ENCODE measurements at regions not wholly inside any gene's neighbourhood (a gene's known extent, or its start where the extent isn't known, plus 50 kb on each side); places are given as distances from the start of the nearest gene placed in this dataset.

- peaks cover 12% of the 10 kb centered on the region for H3K4me1 ChIP-seq (ENCODE audit: control insufficient read depth, insufficient read depth, low read length, poor library complexity, severe bottlenecking)
- H3K4me3 ChIP-seq (ENCODE audit: extremely low read depth, insufficient read depth, low read length, poor library complexity, severe bottlenecking) = no peak overlapping the region
- H3K9me3 ChIP-seq (ENCODE audit: control insufficient read depth, low read length) = peaks cover 6% of the 10 kb centered on the region
- peak overlapping the region; percentile 91 for H3K27ac ChIP-seq (ENCODE audit: low read depth, low read length, severe bottlenecking)
- WGBS, 2 experiments (ENCODE audit: insufficient coverage in 2 of 2) = 80 to 100% methylated on average over 1 to 2 of the region's 4 CpGs
- no peaks in the 10 kb centered on the region for H3K36me3 ChIP-seq (ENCODE audit: control insufficient read depth, insufficient read depth, low read length)
These were observed 181.7 kb downstream of the SLC39A8 start for GRCh38 chr4:102163404-102164140.

GRCh38 chr4:102157984-102158383 lies 187.3 kb downstream of the SLC39A8 start:
- WGBS, 2 experiments (ENCODE audit: insufficient coverage in 2 of 2) = 84 to 90% methylated on average over 3 to 5 of the region's 6 CpGs
- peaks cover 6% of the 10 kb centered on the region for H3K9me3 ChIP-seq (ENCODE audit: control insufficient read depth, low read length)
- no peak overlapping the region for H3K4me3 ChIP-seq (ENCODE audit: extremely low read depth, insufficient read depth, low read length, poor library complexity, severe bottlenecking)
- H3K27ac ChIP-seq (ENCODE audit: low read depth, low read length, severe bottlenecking) = no peak overlapping the region
- no peaks in the 10 kb centered on the region for H3K4me1 ChIP-seq (ENCODE audit: control insufficient read depth, insufficient read depth, low read length, poor library complexity, severe bottlenecking)
- no peaks in the 10 kb centered on the region for H3K36me3 ChIP-seq (ENCODE audit: control insufficient read depth, insufficient read depth, low read length)

- no CpG with 5 or more reads among the region's 1 CpG for WGBS, 2 experiments (ENCODE audit: insufficient coverage in 2 of 2)
- Histone ChIP-seq H3K36me3 (ENCODE audit: control insufficient read depth, insufficient read depth, low read length) (no peaks in the 10 kb centered on the region), H3K4me1 (ENCODE audit: control insufficient read depth, insufficient read depth, low read length, poor library complexity, severe bottlenecking) (no peaks in the 10 kb centered on the region), H3K27ac (ENCODE audit: low read depth, low read length, severe bottlenecking) (no peak overlapping the region), H3K9me3 (ENCODE audit: control insufficient read depth, low read length) (no peaks in the 10 kb centered on the region), H3K4me3 (ENCODE audit: extremely low read depth, insufficient read depth, low read length, poor library complexity, severe bottlenecking) (no peak overlapping the region)
These were observed 191.9 kb downstream of the SLC39A8 start for GRCh38 chr4:102153391-102153790.

- H3K4me1 ChIP-seq (ENCODE audit: control insufficient read depth, insufficient read depth, low read length, poor library complexity, severe bottlenecking) = no peaks in the 10 kb centered on the region
- H3K36me3 ChIP-seq (ENCODE audit: control insufficient read depth, insufficient read depth, low read length) = no peaks in the 10 kb centered on the region
- no peak overlapping the region for H3K4me3 ChIP-seq (ENCODE audit: extremely low read depth, insufficient read depth, low read length, poor library complexity, severe bottlenecking)
- whole genome bisulfite sequencing, 2 experiments (ENCODE audit: insufficient coverage in 2 of 2) = no CpG with 5 or more reads among the region's 1 CpG
- no peak overlapping the region for H3K27ac ChIP-seq (ENCODE audit: low read depth, low read length, severe bottlenecking)
- H3K9me3 ChIP-seq (ENCODE audit: control insufficient read depth, low read length) = no peaks in the 10 kb centered on the region
These were observed 193.6 kb downstream of the SLC39A8 start for GRCh38 chr4:102151696-102152095.

- Histone ChIP-seq H3K9me3 (ENCODE audit: control insufficient read depth, low read length) (no peaks in the 10 kb centered on the region), H3K36me3 (ENCODE audit: control insufficient read depth, insufficient read depth, low read length) (no peaks in the 10 kb centered on the region), H3K4me1 (ENCODE audit: control insufficient read depth, insufficient read depth, low read length, poor library complexity, severe bottlenecking) (no peaks in the 10 kb centered on the region), H3K27ac (ENCODE audit: low read depth, low read length, severe bottlenecking) (no peak overlapping the region), H3K4me3 (ENCODE audit: extremely low read depth, insufficient read depth, low read length, poor library complexity, severe bottlenecking) (no peak overlapping the region)
- WGBS, 2 experiments (ENCODE audit: insufficient coverage in 2 of 2) = no CpG with 5 or more reads among the region's 1 CpG
These were observed 201.8 kb downstream of the SLC39A8 start for GRCh38 chr4:102143433-102143832.

- Histone ChIP-seq H3K36me3 (ENCODE audit: control insufficient read depth, insufficient read depth, low read length) (no peaks in the 10 kb centered on the region), H3K27ac (ENCODE audit: low read depth, low read length, severe bottlenecking) (no peak overlapping the region)
- WGBS, 2 experiments (ENCODE audit: insufficient coverage in 2 of 2) = no CpG with 5 or more reads among the region's 1 CpG
These were observed 203.4 kb downstream of the SLC39A8 start for GRCh38 chr4:102141842-102142241.

GRCh38 chr4:102139932-102140331 lies 205.3 kb downstream of the SLC39A8 start:
- Histone ChIP-seq H3K9me3 (ENCODE audit: control insufficient read depth, low read length) (no peaks in the 10 kb centered on the region), H3K27ac (ENCODE audit: low read depth, low read length, severe bottlenecking) (no peak overlapping the region), H3K4me3 (ENCODE audit: extremely low read depth, insufficient read depth, low read length, poor library complexity, severe bottlenecking) (no peak overlapping the region), H3K36me3 (ENCODE audit: control insufficient read depth, insufficient read depth, low read length) (no peaks in the 10 kb centered on the region), H3K4me1 (ENCODE audit: control insufficient read depth, insufficient read depth, low read length, poor library complexity, severe bottlenecking) (no peaks in the 10 kb centered on the region)
- 100% methylated on average over 1 of the region's 1 CpG for WGBS, 2 experiments (ENCODE audit: insufficient coverage in 2 of 2)

More at GRCh38 chr4:102141842-102142241, 203.4 kb downstream of the SLC39A8 start:
- no peaks in the 10 kb centered on the region for H3K9me3 ChIP-seq (ENCODE audit: control insufficient read depth, low read length)
- no peak overlapping the region for H3K4me3 ChIP-seq (ENCODE audit: extremely low read depth, insufficient read depth, low read length, poor library complexity, severe bottlenecking)
- H3K4me1 ChIP-seq (ENCODE audit: control insufficient read depth, insufficient read depth, low read length, poor library complexity, severe bottlenecking) = no peaks in the 10 kb centered on the region

GRCh38 chr4:102139132-102139573 lies 206.1 kb downstream of the SLC39A8 start:
- WGBS, 2 experiments (ENCODE audit: insufficient coverage in 2 of 2) = 88 to 93% methylated on average over 2 of the region's 2 CpGs
- Histone ChIP-seq H3K4me1 (ENCODE audit: control insufficient read depth, insufficient read depth, low read length, poor library complexity, severe bottlenecking) (no peaks in the 10 kb centered on the region), H3K36me3 (ENCODE audit: control insufficient read depth, insufficient read depth, low read length) (no peaks in the 10 kb centered on the region), H3K9me3 (ENCODE audit: control insufficient read depth, low read length) (no peaks in the 10 kb centered on the region), H3K4me3 (ENCODE audit: extremely low read depth, insufficient read depth, low read length, poor library complexity, severe bottlenecking) (no peak overlapping the region), H3K27ac (ENCODE audit: low read depth, low read length, severe bottlenecking) (no peak overlapping the region)

- Histone ChIP-seq H3K9me3 (ENCODE audit: control insufficient read depth, low read length) (no peaks in the 10 kb centered on the region), H3K4me1 (ENCODE audit: control insufficient read depth, insufficient read depth, low read length, poor library complexity, severe bottlenecking) (no peaks in the 10 kb centered on the region), H3K36me3 (ENCODE audit: control insufficient read depth, insufficient read depth, low read length) (no peaks in the 10 kb centered on the region), H3K4me3 (ENCODE audit: extremely low read depth, insufficient read depth, low read length, poor library complexity, severe bottlenecking) (no peak overlapping the region), H3K27ac (ENCODE audit: low read depth, low read length, severe bottlenecking) (no peak overlapping the region)
- WGBS, 2 experiments (ENCODE audit: insufficient coverage in 2 of 2) = no CpG with 5 or more reads among the region's 2 CpGs
These were observed 208.1 kb downstream of the SLC39A8 start for GRCh38 chr4:102137217-102137616.

GRCh38 chr4:102129810-102130209 lies 215.5 kb downstream of the SLC39A8 start:
- H3K4me1 ChIP-seq (ENCODE audit: control insufficient read depth, insufficient read depth, low read length, poor library complexity, severe bottlenecking) = no peaks in the 10 kb centered on the region
- H3K9me3 ChIP-seq (ENCODE audit: control insufficient read depth, low read length) = no peaks in the 10 kb centered on the region
- no peak overlapping the region for H3K4me3 ChIP-seq (ENCODE audit: extremely low read depth, insufficient read depth, low read length, poor library complexity, severe bottlenecking)
- 100% methylated on average over 1 of the region's 1 CpG; no CpG with 5 or more reads in 1 of the 2 experiments for WGBS, 2 experiments (ENCODE audit: insufficient coverage in 2 of 2)
- no peaks in the 10 kb centered on the region for H3K36me3 ChIP-seq (ENCODE audit: control insufficient read depth, insufficient read depth, low read length)
- no peak overlapping the region for H3K27ac ChIP-seq (ENCODE audit: low read depth, low read length, severe bottlenecking)

Data from mesodermal cell (in vitro differentiated cells).